Testis (tissue), 2 donors: ENCODE measurements at regions not wholly inside any gene's neighbourhood (a gene's known extent, or its start where the extent isn't known, plus 50 kb on each side); places are given as distances from the start of the nearest gene placed in this dataset.
A peak's percentile ranks its signal among the peaks of the same experiment; 100 is the strongest.

Experiments
- DNase-seq: peaks from one replicate; pipeline ENCODE4 v3.0.0-alpha.2; 2019
- H3K27ac ChIP-seq, 2 donors: fragments of 200-600 bp; sonication (generic); one replicate each; pipeline ENCODE4 v1.5.1; 2019
- H3K27me3 ChIP-seq: fragments of 200-600 bp; sonication (generic); one replicate; pipeline ENCODE4 v1.5.1; 2019
- H3K36me3 ChIP-seq: fragments of 200-600 bp; sonication (generic); one replicate; pipeline ENCODE4 v1.5.1; 2017; ENCODE audit warnings: low read depth; ENCODE audit errors: missing control alignments
- H3K4me1 ChIP-seq: fragments of 200-600 bp; sonication (generic); one replicate; pipeline ENCODE4 v1.5.1; 2019
- H3K4me3 ChIP-seq, 2 donors: fragments of 200-600 bp; sonication (generic); one replicate each; pipeline ENCODE4 v1.5.1; 2017 to 2019
- H3K9me3 ChIP-seq: fragments of 200-600 bp; sonication (generic); one replicate; pipeline ENCODE4 v1.5.1; 2017
- CTCF ChIP-seq, 3 experiments: fragments of 450-650 bp in 2 of 3; fragments of 200-600 bp in 1 of 3; sonication (generic) in 1 of 3; IDR thresholded peaks; one replicate each; pipeline ENCODE4 v1.5.1; 2016 to 2019; ENCODE audit warnings: antibody characterized with exemption in 3 of 3, mild to moderate bottlenecking in 2 of 3, moderate library complexity in 1 of 3
- POLR2A ChIP-seq: fragments of 450-650 bp; IDR thresholded peaks from one replicate; pipeline ENCODE4 v1.6.1; 2017; ENCODE audit warnings: antibody characterized with exemption, mild to moderate bottlenecking, moderate library complexity
- WGBS, 2 donors: methylation state at CpG; one replicate each; pipeline ENCODE4 v1.1.5; 2018; 5-methylcytosine and 5-hydroxymethylcytosine counted together
- intact Hi-C: fragments of 100-400 bp; cut with DNase I; formaldehyde crosslinking; loops from one replicate; pipeline ENCODE4 v1.15.1; 2023; ENCODE audit warnings: low total_unique reads

GRCh38 chr1:112267206-112267605 is 128.8 kb upstream of the CTTNBP2NL start:
- H3K4me1 ChIP-seq, result peaks cover 37% of the 10 kb centered on the region
- H3K4me3 ChIP-seq, result no peak overlapping the region
- intact Hi-C loops, result no loop called here
- peak overlapping the region in 1 of 2 donors; percentile 55 for H3K27ac ChIP-seq
- TF ChIP-seq CTCF (IDR thresholded peaks at IDR 0.05) (no peak), POLR2A (no peak)
- no peaks in the 10 kb centered on the region for H3K9me3 ChIP-seq
- WGBS, 2 donors, result 92 to 95% methylated on average over 1 of the region's 1 CpG
- H3K27me3 ChIP-seq, result no peaks in the 10 kb centered on the region
- H3K36me3 ChIP-seq, result no peaks in the 10 kb centered on the region
- no peak for DNase-seq

GRCh38 chr1:112267929-112268328 is 128.1 kb upstream of the CTTNBP2NL start:
- no peaks in the 10 kb centered on the region for H3K9me3 ChIP-seq
- TF ChIP-seq CTCF (IDR thresholded peaks at IDR 0.05) (no peak), POLR2A (no peak)
- intact Hi-C loops, result no loop called here
- H3K27me3 ChIP-seq, result no peaks in the 10 kb centered on the region
- peaks cover 41% of the 10 kb centered on the region for H3K4me1 ChIP-seq
- peak; percentile 62 for DNase-seq
- no peaks in the 10 kb centered on the region for H3K36me3 ChIP-seq
- H3K4me3 ChIP-seq, result no peak overlapping the region
- H3K27ac ChIP-seq, result peak overlapping the region in 1 of 2 donors; percentile 55

- no peaks in the 10 kb centered on the region for H3K27me3 ChIP-seq
- WGBS, 2 donors, result 60 to 67% methylated on average over 3 of the region's 3 CpGs
- no peaks in the 10 kb centered on the region for H3K36me3 ChIP-seq
- DNase-seq, result no peak
- TF ChIP-seq CTCF (IDR thresholded peaks at IDR 0.05) (no peak), POLR2A (no peak)
- intact Hi-C loops, result no loop called here
- H3K4me1 ChIP-seq, result peaks cover 41% of the 10 kb centered on the region
- H3K4me3 ChIP-seq, result no peak overlapping the region
- H3K27ac ChIP-seq, result no peak overlapping the region
- H3K9me3 ChIP-seq, result no peaks in the 10 kb centered on the region
Observed at GRCh38 chr1:112268408-112268807, 127.6 kb upstream of the CTTNBP2NL start.

- 89 to 92% methylated on average over 3 of the region's 3 CpGs for WGBS, 2 donors
- no peak for TF ChIP-seq POLR2A
- TF ChIP-seq CTCF (IDR thresholded peaks at IDR 0.05), result no peak
- intact Hi-C loops, result no loop called here
- Histone ChIP-seq H3K27ac (peak overlapping the region in 1 of 2 donors; percentile 56), H3K4me3 (no peak overlapping the region), H3K36me3 (no peaks in the 10 kb centered on the region), H3K9me3 (no peaks in the 10 kb centered on the region), H3K4me1 (peaks cover 24% of the 10 kb centered on the region), H3K27me3 (no peaks in the 10 kb centered on the region)
- no peak for DNase-seq
Observed at GRCh38 chr1:112271270-112271669, 124.7 kb upstream of the CTTNBP2NL start.

GRCh38 chr1:112272101-112272772 is 123.8 kb upstream of the CTTNBP2NL start:
- no peak overlapping the region for H3K4me3 ChIP-seq
- H3K36me3 ChIP-seq, result no peaks in the 10 kb centered on the region
- intact Hi-C loops, result no loop called here
- H3K9me3 ChIP-seq, result no peaks in the 10 kb centered on the region
- DNase-seq, result no peak
- H3K4me1 ChIP-seq, result peaks cover 24% of the 10 kb centered on the region
- H3K27ac ChIP-seq, result peak overlapping the region; percentile 35 to 56
- H3K27me3 ChIP-seq, result no peaks in the 10 kb centered on the region
- WGBS, 2 donors, result 20 to 21% methylated on average over 6 of the region's 6 CpGs
- no peak for TF ChIP-seq POLR2A
- no peak for TF ChIP-seq CTCF (IDR thresholded peaks at IDR 0.05)
